ENCODE measurements at regions not wholly inside any gene's neighbourhood (a gene's known extent, or its start where the extent isn't known, plus 50 kb on each side); places are given as distances from the start of the nearest gene placed in this dataset.
"Not testable (repeated sequence)": the region's sequence is repeated elsewhere in the genome, so short reads cannot be mapped to it uniquely, and the experiment has no call there.

DNA sequence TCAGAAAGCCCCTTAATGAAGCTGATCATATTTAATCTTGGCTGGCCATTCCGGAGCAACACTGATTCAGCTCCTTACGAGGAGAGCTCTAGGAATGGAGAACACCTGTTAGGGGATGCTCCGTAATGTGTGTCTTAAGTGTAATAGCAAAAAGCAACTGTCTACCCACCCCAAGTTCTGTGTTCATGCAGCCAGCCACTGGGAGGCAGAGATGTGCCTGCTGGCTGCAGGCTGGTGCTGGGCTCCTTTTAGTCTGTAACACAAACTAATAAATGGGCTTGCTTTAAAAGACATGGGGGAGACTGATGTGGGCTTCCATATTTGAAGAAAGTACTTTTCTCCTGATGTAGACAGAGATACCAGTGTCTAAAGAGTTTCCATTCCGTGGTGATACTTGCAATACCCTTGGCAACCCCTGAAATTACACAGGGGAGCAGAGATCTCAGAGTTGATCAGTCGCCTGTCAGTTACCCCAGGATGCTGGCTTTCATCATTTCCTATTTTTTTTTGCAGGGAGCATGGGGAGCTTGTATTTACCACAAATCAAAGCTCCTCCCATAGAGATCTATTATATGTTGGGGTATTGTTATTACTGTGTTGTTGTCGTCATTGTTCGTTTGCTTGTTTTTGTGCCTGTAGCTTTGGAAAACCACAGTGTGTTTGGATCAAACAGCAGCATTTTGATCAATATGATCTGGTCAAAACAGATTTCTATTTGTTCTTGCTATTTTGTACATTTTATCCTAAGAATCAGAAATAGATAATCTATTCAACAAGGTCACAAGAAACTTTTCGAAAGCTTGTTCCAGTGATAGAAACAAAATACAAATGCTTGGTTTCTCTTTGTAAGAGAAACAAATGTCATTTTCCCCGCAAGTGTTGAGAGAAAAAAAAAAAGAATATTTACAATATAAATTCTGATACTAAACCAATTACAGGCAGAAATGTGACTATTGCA is 65.8 kb downstream of the MTX3 start:
- H3K4me3 ChIP-seq (ENCODE audit: low read depth, low read length), result no peak overlapping the region
- DNase-seq (ENCODE audit: low read depth), result no peak

DNA sequence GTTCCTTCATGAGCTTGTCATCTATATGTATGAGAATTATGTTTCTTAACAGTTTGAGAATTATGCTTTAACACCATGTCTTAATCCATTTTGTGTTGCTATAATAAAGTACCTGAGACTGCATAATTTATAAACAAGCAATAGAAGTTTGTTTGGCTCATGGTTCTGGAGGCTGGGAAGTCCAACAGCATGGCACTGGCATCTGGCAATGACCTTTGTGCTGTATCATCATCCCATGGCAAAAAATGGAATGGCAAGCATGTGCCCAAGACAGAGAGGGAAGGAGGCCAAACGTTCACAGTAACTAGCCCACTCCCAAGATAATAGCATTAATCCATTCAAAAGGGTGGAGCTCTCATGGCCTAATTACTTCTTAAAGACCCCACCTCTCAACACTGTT is 67.6 kb downstream of the MTX3 start:
- no peak overlapping the region for H3K4me3 ChIP-seq (ENCODE audit: low read depth, low read length)
- DNase-seq (ENCODE audit: low read depth), result no peak

DNA sequence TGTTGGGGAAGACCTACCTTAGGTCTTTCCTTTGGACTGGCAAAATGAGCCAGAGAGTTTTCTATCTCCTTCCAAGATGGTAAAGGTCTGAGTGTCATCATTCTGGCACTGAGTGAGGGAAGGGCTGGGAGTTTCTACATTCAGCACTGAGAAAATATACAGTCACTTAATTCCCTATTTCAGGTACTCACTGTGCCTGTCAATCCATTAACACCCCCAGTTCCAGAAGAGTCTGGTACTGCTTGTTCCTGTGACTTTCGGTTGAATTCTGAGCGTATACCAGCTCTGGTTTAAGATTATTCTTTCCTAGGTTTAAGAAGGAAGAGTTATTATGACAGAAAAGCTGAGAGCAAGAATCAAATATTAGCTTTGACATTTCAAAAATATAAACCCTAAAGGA is 68.4 kb downstream of the MTX3 start:
- no peak overlapping the region for H3K4me3 ChIP-seq (ENCODE audit: low read depth, low read length)
- no peak for DNase-seq (ENCODE audit: low read depth)

DNA sequence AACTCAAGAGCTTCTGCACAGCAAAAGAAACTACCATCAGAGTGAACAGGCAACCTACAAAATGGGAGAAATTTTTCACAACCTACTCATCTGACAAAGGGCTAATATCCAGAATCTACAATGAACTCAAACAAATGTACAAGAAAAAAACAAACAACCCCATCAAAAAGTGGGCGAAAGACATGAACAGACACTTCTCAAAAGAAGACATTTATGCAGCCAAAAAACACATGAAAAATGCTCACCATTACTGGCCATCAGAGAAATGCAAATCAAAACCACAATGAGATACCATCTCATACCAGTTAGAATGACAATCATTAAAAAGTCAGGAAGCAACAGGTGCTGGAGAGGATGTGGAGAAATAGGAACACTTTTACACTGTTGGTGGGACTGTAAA is 83.6 kb downstream of the MTX3 start:
- DNase-seq (ENCODE audit: low read depth); H3K4me3 ChIP-seq (ENCODE audit: low read depth, low read length): not testable (repeated sequence)

DNA sequence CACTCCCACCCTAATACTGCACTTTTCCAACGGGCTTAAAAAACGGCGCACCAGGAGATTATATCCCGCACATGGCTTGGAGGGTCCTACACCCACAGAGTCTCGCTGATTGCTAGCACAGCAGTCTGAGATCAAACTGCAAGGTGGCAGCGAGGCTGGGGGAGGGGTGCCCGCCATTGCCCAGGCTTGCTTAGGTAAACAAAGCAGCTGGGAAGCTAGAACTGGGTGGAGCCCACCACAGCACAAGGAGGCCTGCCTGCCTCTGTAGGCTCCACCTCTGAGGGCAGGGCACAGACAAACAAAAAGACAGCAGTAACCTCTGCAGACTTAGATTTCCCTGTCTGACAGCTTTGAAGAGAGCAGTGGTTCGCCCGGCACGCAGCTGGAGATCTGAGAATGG is 88.5 kb downstream of the MTX3 start:
- not testable (repeated sequence) for DNase-seq (ENCODE audit: low read depth); H3K4me3 ChIP-seq (ENCODE audit: low read depth, low read length)

DNA sequence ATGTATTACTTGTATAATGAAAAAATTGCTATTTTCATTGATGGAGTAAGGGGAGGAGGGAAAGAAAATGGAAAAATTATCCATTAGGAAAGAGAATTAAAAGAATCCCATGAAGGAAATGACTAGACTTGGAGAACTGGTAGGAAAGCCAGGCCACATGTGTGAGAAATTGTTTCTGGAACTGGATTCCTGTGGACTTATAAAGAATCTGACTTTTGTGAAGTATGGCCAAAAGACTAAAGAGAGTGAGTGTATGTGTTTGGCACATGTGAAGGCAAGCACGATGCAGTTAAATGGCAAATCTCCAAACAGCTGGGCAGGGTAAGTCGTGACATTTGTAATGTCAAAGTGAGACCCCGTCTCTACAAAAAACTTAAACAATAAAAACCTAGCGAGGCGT is 89.4 kb downstream of the MTX3 start:
- DNase-seq (ENCODE audit: low read depth), result no peak
- H3K4me3 ChIP-seq (ENCODE audit: low read depth, low read length), result no peak overlapping the region

DNA sequence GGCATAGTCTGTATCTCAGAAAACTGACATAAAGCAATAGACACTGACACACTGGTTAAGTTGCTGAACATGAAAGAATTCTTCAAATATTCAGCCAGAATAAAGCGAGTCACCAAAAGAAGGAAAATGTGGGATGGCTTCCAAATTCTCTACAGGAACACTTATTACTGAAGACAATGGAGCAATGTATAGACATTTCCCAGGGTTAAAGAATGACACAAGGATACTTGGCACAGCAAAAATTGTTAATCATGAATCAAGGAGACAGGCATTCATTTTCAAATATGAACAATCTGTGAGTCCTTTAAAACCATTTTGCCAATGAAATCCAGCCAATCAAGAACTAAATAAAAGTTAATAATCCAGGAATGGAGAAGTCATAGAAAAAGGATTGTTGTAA is 92.5 kb downstream of the MTX3 start:
- H3K4me3 ChIP-seq (ENCODE audit: low read depth, low read length), result no peak overlapping the region
- no peak for DNase-seq (ENCODE audit: low read depth)

DNA sequence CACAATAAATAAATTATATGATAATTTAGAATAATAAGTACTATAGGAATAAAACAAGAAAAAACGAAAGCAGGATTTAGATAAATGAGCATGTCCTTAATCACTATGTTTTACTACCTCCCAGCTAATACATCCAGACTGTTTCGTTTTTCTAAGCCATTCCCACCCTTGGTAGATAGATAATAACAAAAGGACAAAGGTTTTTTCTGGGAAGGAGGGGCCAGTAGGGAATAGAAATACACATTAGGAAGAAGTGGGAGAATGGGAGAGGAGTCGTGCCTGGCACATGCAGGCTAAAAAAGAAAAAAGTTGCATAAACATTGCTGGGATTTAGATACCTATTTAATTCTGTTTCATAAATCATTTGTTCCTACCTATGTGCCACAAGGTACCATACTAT is 97.1 kb downstream of the MTX3 start:
- DNase-seq (ENCODE audit: low read depth), result no peak
- H3K4me3 ChIP-seq (ENCODE audit: low read depth, low read length), result no peak overlapping the region

DNA sequence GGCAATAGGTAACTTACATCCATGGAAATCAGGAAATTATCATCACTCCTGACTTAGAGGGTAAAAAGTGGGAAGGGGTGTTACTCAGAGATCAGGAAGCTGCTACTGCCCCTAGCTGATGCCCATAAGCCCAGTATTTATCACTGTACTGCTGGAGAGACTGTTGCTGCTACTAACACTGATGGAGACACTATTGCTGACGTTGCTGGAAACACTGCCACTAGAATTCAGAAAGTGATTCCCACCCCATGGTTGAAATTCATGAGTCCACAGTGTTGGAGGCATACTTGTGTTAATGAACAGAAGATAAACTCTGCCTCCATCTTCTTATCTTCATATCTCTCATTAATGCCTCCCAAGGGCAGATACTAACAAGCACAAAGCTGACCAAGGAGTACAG is 97.6 kb downstream of the MTX3 start:
- H3K4me3 ChIP-seq (ENCODE audit: low read depth, low read length), result no peak overlapping the region
- no peak for DNase-seq (ENCODE audit: low read depth)

DNA sequence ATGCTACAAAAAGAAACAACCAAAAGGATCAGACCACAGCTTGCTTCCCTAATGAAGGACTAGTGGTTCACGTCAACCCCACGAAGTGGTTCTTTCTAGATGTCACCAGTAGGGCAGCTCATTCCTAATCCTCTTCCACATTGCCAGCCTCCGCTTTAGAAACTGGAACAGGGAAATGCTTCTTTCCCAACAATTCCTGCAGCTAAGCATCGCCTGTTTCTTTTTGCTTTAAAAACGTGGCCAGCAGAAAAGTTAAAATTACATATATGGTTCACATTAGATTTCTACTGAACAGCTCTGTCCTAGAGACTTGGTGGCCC is 100.2 kb downstream of the MTX3 start:
- no peak overlapping the region for H3K4me3 ChIP-seq (ENCODE audit: low read depth, low read length)
- no peak for DNase-seq (ENCODE audit: low read depth)

DNA sequence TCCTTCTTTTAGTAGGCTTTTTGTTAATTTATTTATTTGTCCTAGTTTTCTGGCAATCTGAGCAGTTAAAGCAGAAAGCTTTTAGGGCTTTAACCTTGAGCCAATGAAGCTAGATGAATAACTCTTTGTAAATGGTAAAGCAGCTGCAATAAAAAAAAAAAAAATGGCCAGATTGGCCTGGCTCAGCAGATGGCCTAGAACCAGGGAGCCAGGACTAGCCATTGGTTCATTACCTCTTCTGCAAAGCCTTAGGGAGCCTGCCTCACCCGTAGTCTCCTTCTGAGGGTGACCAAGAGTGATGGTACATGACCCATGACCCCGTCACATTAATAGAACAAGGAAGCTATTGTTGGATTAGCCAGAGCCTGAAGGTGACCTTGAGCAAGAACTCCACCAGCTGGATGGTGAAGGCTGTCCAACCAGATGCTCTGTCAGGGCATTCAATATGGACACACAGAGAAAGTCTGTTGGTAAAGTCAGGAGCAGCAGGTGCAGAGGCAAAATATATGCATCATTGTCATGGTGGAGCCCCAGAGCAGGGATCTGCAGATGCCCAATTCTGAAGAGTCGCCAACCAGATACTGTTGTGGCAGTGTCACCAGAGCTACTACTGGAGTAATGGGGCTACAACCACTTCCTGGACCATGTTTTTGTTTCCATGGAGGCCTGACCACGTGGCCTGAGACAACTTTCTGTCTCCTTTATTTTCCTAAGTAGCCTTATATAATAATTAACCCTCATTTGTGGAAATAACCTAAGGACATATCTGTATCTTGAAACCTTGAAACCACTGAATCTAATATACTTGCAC is 100.7 kb downstream of the MTX3 start:
- DNase-seq (ENCODE audit: low read depth), result no peak

DNA sequence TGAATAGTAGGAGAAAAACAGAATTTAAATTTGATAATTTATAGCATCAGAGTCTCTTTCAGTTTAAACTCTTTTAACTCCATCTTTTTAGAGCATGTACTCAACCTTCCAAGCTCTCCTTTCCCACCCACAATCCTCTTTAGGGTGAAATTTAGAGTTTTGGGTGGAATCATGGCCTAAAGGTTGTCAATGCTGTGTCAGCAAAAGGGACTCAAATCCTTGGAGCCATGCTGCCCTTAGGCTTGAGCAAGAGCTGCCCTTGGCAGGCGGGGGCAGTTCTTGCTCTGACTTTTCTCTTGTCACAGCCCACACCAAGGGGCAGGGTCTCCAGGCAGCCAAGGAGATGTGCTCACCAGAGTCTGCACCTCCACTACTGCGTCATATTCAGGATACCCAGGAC is 102.4 kb downstream of the MTX3 start:
- DNase-seq (ENCODE audit: low read depth), result no peak
- H3K4me3 ChIP-seq (ENCODE audit: low read depth, low read length), result no peak overlapping the region

More for the DNA sequence above, 100.7 kb downstream of the MTX3 start:
- H3K4me3 ChIP-seq (ENCODE audit: low read depth, low read length), result no peak overlapping the region

DNA sequence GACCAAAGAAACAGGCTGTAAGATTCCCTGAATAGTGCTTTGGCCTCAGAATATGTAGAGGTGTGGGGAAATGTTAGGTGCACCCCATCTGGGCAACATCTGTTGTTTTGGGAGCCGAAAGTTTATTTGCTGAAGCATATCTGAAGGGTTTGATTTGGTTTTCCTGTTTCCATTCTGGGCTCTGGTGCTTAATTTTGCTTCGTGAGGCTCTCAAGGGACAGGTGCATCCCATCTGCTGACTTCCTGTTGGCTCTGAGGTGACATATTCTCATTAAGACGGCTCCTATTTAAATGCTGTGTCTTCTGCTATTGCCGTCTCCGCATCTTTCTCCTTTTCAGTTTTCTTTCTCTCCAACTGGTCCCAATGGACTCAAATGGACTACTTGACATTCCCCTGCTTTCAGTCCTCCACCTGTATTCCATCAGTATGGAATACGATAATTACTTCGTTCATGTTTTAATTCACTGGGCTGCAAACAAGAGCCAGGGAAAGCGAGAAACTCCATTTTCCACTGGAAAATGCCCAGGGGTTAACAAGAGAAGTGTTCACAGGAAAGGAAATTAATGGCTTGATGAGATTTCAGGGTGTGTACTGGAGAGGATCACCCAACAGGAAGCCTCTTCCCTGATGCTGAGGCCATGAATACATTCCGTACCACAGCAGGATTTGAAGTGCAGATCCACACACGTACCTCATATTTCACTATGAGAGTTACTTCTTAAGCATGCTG is 104.0 kb downstream of the MTX3 start:
- no peak overlapping the region for H3K4me3 ChIP-seq (ENCODE audit: low read depth, low read length)
- DNase-seq (ENCODE audit: low read depth), result no peak

DNA sequence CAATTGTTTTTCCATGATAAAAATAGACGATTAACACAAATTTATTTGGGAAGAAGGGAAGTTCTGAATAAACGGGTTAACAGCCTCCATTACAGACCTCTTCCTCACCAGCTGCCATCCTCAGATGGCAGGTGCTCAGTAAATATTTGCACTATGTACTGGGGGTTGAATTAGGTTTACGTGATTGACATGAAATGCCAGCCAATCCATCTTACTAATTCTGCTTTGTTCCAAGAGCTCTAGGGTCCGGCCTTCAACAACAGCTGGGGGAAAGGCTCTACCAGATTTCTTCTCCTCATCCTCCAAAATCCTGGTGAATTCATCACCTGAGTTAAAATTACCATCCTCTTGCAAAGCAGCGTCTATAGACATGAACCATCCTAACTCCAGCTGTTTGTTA is 104.6 kb downstream of the MTX3 start:
- DNase-seq (ENCODE audit: low read depth), result no peak
- no peak overlapping the region for H3K4me3 ChIP-seq (ENCODE audit: low read depth, low read length)

DNA sequence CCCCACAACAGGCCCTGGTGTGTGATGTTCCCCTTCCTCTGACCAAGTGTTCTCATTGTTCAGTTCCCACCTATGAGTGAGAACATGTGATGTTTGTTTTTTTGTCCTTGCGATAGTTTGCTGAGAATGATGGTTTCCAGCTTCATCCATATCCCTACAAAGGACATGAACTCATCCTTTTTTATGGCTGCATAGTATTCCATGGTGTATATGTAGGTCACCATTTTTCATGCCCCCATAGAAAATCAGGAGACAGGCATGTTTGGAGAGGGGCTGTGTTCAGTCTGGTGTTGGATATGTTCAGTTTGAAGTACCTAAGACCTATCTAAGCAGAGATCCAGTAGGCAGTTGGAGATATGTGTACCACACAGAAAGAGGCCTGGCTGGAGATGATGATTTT is 111.2 kb downstream of the MTX3 start:
- H3K4me3 ChIP-seq (ENCODE audit: low read depth, low read length); DNase-seq (ENCODE audit: low read depth): not testable (repeated sequence)

DNA sequence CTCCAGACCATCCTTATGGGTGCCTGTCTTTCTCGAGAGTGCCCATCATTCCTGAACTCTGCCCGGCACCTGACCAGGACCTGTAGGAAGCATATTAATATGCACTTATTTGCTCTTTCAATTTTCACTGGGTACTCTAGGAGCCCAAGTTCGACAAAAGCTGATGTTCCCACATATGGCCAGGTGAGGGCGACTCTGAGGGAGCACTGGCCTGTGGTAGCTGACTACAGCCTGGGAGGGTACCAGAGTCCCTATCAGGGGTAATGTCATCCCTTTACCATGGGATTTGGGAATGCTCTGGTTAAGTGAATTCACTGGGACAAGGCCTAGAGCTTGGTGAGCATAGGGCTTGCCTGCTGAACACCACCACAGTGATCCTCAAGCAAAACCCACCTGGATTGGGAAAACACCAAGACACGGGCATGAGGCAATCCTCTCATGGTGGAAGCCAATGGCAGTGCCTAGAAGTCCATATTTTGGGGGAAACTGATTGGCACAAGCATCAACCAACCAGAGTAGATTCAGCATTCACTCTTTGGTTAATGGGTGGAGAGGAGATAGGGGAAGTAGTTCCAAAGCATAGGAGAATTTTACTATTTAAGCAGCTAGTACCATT is 112.2 kb downstream of the MTX3 start:
- H3K4me3 ChIP-seq (ENCODE audit: low read depth, low read length), result no peak overlapping the region
- no peak for DNase-seq (ENCODE audit: low read depth)

DNA sequence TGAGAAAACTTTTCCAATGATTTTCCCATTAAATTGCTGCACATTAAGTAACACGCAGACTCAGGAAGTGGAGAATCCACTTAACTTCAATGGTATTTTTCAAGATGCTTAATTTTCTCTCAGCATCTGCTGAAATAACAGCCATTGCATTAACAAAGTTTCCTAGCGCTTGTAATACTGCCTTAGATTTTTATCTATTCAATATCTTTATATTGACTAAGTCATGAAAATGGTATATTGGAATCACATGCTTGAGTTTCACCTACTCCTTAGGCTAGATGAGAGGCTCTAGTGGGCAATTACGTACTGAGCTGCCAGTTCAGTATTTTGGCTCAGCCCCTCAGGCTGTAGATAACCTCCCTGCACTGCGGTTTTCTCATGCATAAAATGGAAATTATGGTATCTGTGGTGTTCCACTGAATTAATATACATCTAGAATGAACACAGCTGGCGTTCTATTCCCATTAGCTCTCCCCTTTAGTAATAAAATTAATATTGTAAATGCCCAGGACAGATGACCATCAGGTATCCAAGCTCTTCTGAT is 112.9 kb downstream of the MTX3 start:
- no peak for DNase-seq (ENCODE audit: low read depth)
- H3K4me3 ChIP-seq (ENCODE audit: low read depth, low read length), result no peak overlapping the region

DNA sequence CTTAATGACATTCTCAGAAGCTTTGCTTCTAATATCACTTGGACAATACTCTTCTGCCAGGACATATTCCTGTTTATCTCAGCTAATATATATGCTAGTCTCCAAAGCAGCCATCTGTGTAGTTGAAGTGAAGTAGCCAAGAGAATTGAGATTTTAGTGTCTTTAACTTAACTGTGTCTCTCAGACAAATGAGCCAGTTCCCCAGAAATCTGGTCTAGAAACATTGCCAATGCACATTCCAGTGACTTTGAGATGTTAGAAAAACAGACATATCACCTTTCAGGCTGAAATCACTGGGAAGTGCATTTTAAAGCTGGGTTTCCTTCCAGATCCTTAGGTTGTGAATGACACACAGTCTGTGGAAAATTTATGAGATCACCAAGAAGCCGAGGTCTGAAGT is 114.6 kb downstream of the MTX3 start:
- DNase-seq (ENCODE audit: low read depth), result no peak
- no peak overlapping the region for H3K4me3 ChIP-seq (ENCODE audit: low read depth, low read length)

DNA sequence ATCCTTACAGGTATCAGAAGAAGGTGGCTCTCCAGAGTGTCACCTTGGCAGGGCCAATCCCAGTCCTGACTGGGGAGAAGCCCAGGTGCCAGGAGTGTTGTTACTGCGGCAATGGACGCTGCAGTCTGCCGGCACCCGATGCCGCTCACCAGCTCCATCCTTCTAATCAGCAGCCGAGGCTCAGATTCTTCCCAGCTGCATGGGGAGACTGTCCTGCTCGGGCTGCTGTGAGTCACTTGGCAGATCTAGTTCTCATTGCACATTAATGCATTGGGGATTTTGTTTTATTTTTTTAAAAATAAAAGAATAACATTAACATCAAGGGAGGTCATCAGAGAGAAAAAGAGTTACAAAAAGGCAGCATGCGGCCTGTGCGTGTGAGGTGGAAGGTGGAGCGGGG is 115.8 kb downstream of the MTX3 start:
- no peak overlapping the region for H3K4me3 ChIP-seq (ENCODE audit: low read depth, low read length)
- no peak for DNase-seq (ENCODE audit: low read depth)

DNA sequence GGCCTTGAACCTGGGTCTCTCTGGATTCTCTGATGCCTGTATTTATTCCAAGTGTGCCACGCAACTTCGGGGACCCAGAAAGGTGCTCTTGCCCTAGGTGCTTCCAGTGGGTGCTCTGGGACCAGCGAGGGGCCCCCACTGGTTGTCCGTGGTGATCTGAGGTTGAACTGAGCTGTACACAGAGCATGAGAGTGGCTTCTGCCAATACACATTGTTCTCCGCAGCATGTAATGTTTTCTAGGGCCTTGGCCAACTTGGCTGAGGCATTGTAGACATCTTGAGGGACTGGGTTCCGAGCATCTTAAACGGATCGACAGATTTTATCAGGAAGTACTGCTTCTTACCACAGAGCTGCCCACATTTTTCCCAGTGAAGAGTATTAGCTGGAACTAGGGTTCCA is 117.9 kb downstream of the MTX3 start:
- no peak overlapping the region for H3K4me3 ChIP-seq (ENCODE audit: low read depth, low read length)
- no peak for DNase-seq (ENCODE audit: low read depth)

All from skeletal muscle cell (primary cell).